HUES64 (cell line): ENCODE measurements at regions not wholly inside any gene's neighbourhood (a gene's known extent, or its start where the extent isn't known, plus 50 kb on each side); places are given as distances from the start of the nearest gene placed in this dataset.

Experiments
- H3K27ac ChIP-seq: 2 replicates; pipeline ENCODE4 v1.7.0; 2013; ENCODE audit warnings: low read depth, low read length, inconsistent platforms
- H3K27me3 ChIP-seq: 2 replicates; pipeline ENCODE4 v1.6.1; 2013; ENCODE audit warnings: mild to moderate bottlenecking, low read length; ENCODE audit not compliant: insufficient read depth
- H3K36me3 ChIP-seq: 2 replicates; pipeline ENCODE4 v1.6.1; 2013; ENCODE audit warnings: mild to moderate bottlenecking, low read length; ENCODE audit not compliant: insufficient read depth
- H3K4me1 ChIP-seq: 2 replicates; pipeline ENCODE4 v1.6.1; 2013; ENCODE audit warnings: mild to moderate bottlenecking, low read length, moderate library complexity; ENCODE audit not compliant: insufficient read depth
- H3K4me3 ChIP-seq: 2 replicates; pipeline ENCODE4 v1.5.1; 2013; ENCODE audit warnings: mild to moderate bottlenecking, low read length, moderate library complexity
- H3K9ac ChIP-seq: 2 replicates; pipeline ENCODE4 v1.6.1; 2013; ENCODE audit warnings: mild to moderate bottlenecking, low read depth, low read length
- H3K9me3 ChIP-seq: 2 replicates; pipeline ENCODE4 v1.6.1; 2013; ENCODE audit warnings: low read depth, low read length; ENCODE audit not compliant: insufficient read depth
- WGBS: fragments of 150-250, 120-280 bp; methylation state at CpG from one replicate; pipeline ENCODE4 v1.1.7; 2013; ENCODE audit warnings: missing lambda C conversion rate; 5-methylcytosine and 5-hydroxymethylcytosine counted together

DNA sequence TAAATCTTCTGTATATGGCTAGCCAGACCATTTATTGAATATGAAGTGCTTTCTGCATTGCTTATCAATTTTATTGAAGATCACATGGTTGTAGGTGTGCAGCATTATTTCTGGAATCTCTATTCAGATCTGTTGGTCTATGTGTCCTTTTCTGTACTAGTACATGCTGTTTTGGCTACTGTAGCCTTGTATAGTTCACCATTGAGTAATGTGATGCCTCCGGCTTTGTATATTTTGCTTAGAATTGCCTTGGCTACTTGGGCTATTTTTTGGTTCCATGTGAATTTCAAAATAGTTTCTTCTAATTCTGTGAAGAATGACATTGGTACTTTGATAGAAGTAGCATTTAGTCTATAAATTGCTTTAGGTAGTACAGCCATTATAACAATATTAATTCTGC, 1187.2 kb downstream of the XPNPEP1 start:
- no peaks in the 10 kb centered on the region for H3K4me1 ChIP-seq
- H3K9ac ChIP-seq, result no peak overlapping the region
- H3K36me3 ChIP-seq, result no peaks in the 10 kb centered on the region
- peaks cover 66% of the 10 kb centered on the region for H3K9me3 ChIP-seq
- H3K27me3 ChIP-seq, result no peaks in the 10 kb centered on the region
- H3K4me3 ChIP-seq, result no peak overlapping the region
- 92% methylated on average over 1 of the region's 1 CpG for WGBS
- H3K27ac ChIP-seq, result no peak overlapping the region

DNA sequence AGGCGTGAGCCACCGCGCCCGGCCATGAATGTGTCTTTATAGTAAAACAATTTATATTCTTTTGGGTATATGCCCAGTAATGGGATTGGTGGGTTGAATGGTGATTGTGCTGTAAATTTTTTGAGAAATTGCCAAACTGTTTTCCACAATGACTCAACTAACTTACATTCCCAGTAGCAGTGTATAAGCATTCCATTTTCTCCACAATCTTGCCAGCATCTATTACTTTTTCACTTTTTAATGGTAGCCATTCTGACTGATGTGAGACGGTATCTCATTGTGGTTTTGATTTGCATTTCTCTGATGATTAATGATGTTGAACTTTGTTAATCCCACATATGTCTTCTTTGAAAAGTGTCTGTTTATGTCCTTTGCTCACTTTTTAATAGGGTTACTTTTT, 1187.9 kb downstream of the XPNPEP1 start:
- Histone ChIP-seq H3K27ac (no peak overlapping the region), H3K4me3 (no peak overlapping the region), H3K36me3 (no peaks in the 10 kb centered on the region), H3K27me3 (no peaks in the 10 kb centered on the region), H3K9ac (no peak overlapping the region), H3K4me1 (no peaks in the 10 kb centered on the region), H3K9me3 (peaks cover 59% of the 10 kb centered on the region)
- 94% methylated on average over 5 of the region's 5 CpGs for WGBS

DNA sequence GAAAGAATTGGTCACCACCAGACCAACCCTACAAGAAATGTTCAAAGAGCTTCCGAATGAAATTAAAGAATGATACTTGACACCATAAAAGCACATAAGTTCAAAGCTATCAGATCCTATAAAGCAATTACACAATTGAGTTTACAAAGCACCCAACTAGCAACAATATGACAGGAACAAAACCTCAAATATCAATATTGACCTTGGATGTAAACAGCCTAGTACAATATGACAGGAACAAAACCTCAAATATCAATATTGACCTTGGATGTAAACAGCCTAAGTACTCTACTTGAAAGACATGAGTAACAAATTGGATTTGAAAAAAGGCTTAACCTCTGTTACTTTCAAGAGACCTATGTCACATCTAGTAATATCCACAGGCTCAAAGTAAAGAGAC, 1201.4 kb downstream of the XPNPEP1 start:
- Histone ChIP-seq H3K27ac (no peak overlapping the region), H3K36me3 (no peaks in the 10 kb centered on the region), H3K9ac (no peak overlapping the region), H3K27me3 (no peaks in the 10 kb centered on the region), H3K4me1 (no peaks in the 10 kb centered on the region), H3K4me3 (no peak overlapping the region), H3K9me3 (peaks cover 58% of the 10 kb centered on the region)
- 93% methylated on average over 1 of the region's 1 CpG for WGBS

DNA sequence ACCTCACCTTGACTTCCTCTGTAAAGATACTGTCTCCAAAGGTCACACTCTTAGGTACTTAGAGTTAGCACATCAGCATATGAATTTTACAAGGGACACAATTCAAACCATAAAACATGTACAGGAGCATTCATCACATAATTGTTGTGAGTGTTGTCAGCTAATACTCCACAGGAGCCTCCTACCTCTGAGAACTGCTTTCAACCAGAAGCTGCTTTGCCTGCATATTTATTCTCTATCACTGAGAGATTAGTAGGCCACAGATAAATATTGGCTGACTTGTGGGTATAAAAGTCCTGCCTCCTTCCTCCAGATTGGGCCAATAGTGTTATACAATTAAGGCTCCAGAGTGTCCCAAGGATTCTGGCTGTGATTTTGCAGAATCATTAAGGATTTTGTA, 1207.0 kb downstream of the XPNPEP1 start:
- H3K36me3 ChIP-seq, result no peaks in the 10 kb centered on the region

DNA sequence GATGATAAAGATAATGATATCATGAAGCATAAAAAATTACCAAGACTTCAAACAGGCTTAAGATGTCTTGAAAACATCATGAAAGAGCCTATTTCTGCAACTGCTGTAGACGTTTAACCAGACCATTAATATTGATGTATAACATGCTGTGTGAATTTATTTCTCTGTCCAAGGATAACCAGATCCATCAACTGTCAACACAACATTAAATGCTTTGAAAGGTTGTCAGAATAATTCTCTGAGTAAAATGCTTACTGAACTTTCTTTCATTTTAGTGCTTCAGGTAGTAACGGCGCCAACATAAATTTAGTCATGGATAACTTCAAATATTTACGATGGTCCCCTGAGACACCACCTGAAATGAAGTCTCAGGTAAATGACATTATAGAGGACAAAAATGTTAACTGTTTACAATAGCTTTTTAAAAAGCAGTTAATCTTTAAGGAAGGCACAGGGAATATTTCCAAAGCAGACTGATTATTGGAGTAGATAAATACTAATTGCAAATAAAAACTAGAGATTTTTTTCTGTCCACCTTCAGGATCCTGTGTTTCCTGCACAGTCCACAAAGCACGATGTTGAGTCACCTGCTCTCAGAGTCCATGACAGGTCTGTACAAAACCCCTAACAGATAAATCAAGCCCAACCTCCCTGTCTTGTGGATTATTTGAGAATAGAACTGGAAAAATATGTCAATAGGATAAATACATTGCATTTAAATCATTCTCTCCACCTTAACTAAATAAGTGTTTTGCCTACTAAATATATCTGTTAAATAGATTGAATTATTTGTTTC, 1213.2 kb downstream of the XPNPEP1 start:
- WGBS, result 93% methylated on average over 4 of the region's 5 CpGs
- Histone ChIP-seq H3K36me3 (no peaks in the 10 kb centered on the region), H3K9ac (no peak overlapping the region), H3K9me3 (peaks cover 49% of the 10 kb centered on the region), H3K4me1 (no peaks in the 10 kb centered on the region), H3K4me3 (no peak overlapping the region), H3K27me3 (no peaks in the 10 kb centered on the region), H3K27ac (no peak overlapping the region)

More for the DNA sequence above, 1207.0 kb downstream of the XPNPEP1 start:
- no peaks in the 10 kb centered on the region for H3K27me3 ChIP-seq
- H3K9ac ChIP-seq, result no peak overlapping the region
- peaks cover 80% of the 10 kb centered on the region for H3K9me3 ChIP-seq
- H3K4me3 ChIP-seq, result no peak overlapping the region
- H3K27ac ChIP-seq, result no peak overlapping the region
- H3K4me1 ChIP-seq, result no peaks in the 10 kb centered on the region

DNA sequence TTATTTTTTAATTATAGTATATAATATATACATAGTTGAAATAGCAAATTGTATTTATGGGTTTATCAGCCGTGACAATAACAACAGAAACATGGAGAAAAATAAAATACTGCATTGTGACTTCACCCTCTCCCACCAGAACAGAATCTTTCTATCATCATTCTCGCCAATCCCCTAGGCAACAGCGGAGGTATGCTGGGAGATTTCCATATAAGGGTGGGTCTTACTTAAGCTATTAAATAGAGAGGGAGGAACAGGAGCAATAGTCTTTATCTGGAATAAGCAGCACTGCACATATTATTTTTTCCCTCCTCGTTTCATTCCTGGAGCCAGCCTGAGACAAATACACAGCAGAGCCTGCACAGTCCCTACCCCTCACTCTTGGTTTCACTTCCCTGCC, 1214.9 kb downstream of the XPNPEP1 start:
- no peak overlapping the region for H3K27ac ChIP-seq
- H3K4me3 ChIP-seq, result no peak overlapping the region
- 58% methylated on average over 1 of the region's 4 CpGs for WGBS
- H3K4me1 ChIP-seq, result no peaks in the 10 kb centered on the region
- H3K27me3 ChIP-seq, result no peaks in the 10 kb centered on the region
- H3K9me3 ChIP-seq, result peaks cover 46% of the 10 kb centered on the region
- H3K36me3 ChIP-seq, result no peaks in the 10 kb centered on the region
- H3K9ac ChIP-seq, result no peak overlapping the region

DNA sequence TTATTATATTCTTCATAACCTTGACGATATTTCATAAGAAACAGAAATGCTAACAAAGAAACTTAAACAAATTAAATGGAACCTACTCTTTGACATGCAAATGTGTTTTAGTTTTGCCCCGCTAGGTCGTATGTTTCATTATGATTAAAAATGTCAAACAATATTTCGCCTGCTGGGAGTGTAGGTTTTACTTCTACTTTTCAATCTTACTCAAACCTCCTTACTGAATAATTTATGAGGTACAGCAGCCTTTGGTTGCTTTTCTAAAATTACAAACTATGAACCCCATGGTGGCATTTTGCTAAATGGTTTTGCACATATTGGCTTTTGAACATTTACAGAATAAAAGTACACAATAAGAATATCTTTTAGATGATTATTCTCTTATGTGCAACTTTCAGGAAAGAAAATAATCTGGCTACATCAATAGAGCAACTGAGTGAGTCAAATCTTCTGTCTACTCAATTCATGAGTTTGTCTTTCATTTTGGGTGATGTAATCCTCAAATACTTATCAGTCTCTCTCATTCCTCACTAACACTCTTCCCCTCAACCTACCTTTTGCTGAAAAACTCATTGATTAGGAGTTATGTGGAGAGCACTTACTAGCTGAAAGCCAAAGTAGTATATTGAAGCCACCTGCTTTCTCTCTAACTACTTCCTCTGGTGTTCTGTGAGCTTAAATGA, 1226.4 kb downstream of the XPNPEP1 start:
- H3K9ac ChIP-seq, result no peak overlapping the region
- 100% methylated on average over 1 of the region's 4 CpGs for WGBS
- H3K36me3 ChIP-seq, result no peaks in the 10 kb centered on the region
- no peak overlapping the region for H3K27ac ChIP-seq
- H3K27me3 ChIP-seq, result no peaks in the 10 kb centered on the region
- H3K4me3 ChIP-seq, result no peak overlapping the region
- no peaks in the 10 kb centered on the region for H3K4me1 ChIP-seq
- peaks cover 14% of the 10 kb centered on the region for H3K9me3 ChIP-seq

DNA sequence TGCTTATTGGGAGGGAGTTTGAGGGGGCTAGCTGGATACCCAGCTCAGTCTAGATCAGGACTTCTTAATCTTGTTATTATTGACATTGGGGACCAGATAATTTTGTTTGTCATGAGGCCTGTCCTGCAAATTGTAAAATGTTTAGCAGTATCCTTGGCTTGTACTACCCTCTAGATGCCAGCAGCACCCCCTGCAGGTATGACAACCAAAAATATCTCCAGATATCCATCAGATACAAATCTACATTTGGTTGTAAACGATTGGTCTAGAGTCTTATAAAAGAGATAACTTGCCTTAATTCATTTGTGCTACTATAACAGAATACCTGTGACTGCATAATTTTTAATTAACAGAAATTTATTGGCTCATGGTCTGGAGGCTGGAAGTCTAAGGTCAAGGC, 1232.2 kb downstream of the XPNPEP1 start:
- Histone ChIP-seq H3K27me3 (no peaks in the 10 kb centered on the region), H3K36me3 (no peaks in the 10 kb centered on the region), H3K27ac (no peak overlapping the region), H3K4me3 (no peak overlapping the region), H3K4me1 (peaks cover under 1% of the 10 kb centered on the region; the same call in 1 of the 2 replicates), H3K9ac (no peak overlapping the region), H3K9me3 (peaks cover 32% of the 10 kb centered on the region)
- no CpG with 5 or more reads among the region's 1 CpG for WGBS

DNA sequence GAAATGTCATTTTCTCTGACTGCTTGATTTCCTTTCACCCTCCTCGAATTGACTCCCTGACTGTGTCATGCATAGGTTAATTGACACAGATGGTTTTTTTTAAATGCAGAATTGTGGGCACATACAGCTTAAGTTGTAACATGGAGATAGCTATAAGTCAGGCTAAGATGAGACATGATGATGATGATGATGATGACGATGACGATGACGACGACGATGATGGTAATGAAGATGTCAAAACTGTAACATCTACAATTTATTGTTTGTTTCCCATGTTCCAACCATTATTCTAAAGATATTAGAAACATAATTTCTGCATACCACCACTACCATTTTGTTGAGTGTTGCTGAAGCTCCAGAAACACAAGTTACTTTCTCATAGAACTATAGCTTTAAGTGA, 1232.8 kb downstream of the XPNPEP1 start:
- no peaks in the 10 kb centered on the region for H3K27me3 ChIP-seq
- peaks cover 3% of the 10 kb centered on the region; the same call in 1 of the 2 replicates for H3K4me1 ChIP-seq
- 62% methylated on average over 6 of the region's 6 CpGs for WGBS
- no peak overlapping the region for H3K4me3 ChIP-seq
- peaks cover 32% of the 10 kb centered on the region for H3K9me3 ChIP-seq
- H3K9ac ChIP-seq, result no peak overlapping the region
- H3K36me3 ChIP-seq, result no peaks in the 10 kb centered on the region
- H3K27ac ChIP-seq, result no peak overlapping the region

DNA sequence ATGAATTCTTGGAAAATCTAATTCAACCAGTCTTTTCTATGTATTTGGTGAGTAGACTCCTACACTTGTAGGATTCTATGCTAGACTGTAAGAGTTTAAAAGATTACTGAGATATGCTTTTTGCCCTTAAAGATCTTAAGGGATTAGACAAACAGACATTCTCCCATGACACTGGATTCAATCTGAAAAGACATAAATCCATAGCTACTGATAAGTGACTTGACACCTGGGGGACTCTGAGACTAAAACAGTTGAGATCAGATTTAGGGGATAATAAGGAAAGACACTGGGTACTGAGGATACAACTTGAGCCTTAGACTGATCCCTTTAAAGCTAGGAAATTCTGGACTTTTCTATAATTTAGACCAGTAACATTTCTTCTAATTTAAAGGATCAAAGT, 1233.4 kb downstream of the XPNPEP1 start:
- Histone ChIP-seq H3K9me3 (peaks cover 32% of the 10 kb centered on the region), H3K4me1 (peaks cover 3% of the 10 kb centered on the region; the same call in 1 of the 2 replicates), H3K9ac (no peak overlapping the region), H3K36me3 (no peaks in the 10 kb centered on the region), H3K27me3 (no peaks in the 10 kb centered on the region), H3K27ac (no peak overlapping the region), H3K4me3 (no peak overlapping the region)

DNA sequence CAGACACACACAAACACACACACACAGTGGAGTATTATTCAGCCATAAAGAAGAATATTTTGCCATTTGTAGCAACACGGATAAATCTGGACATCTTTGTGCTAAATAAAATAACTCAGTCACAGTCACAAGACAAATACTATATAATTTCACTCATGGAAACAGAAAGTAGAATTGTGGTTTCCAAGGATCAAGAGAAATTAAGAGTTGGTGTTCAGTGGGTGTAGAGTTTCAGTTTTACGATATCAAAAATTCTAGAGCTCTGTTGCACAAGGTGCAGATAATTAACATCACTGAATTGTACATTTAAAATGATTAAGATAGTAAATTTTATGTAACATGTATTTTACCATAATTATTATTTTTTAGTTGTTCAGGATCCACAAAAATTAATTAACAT, 1235.0 kb downstream of the XPNPEP1 start:
- Histone ChIP-seq H3K4me1 (peaks cover 3% of the 10 kb centered on the region; the same call in 1 of the 2 replicates), H3K9me3 (peaks cover 35% of the 10 kb centered on the region), H3K27me3 (no peaks in the 10 kb centered on the region), H3K9ac (no peak overlapping the region), H3K4me3 (no peak overlapping the region), H3K36me3 (no peaks in the 10 kb centered on the region), H3K27ac (no peak overlapping the region)
- WGBS, result 92% methylated on average over 2 of the region's 2 CpGs
